ENCODE measurements at regions not wholly inside any gene's neighbourhood (a gene's known extent, or its start where the extent isn't known, plus 50 kb on each side); places are given as distances from the start of the nearest gene placed in this dataset.

DNA sequence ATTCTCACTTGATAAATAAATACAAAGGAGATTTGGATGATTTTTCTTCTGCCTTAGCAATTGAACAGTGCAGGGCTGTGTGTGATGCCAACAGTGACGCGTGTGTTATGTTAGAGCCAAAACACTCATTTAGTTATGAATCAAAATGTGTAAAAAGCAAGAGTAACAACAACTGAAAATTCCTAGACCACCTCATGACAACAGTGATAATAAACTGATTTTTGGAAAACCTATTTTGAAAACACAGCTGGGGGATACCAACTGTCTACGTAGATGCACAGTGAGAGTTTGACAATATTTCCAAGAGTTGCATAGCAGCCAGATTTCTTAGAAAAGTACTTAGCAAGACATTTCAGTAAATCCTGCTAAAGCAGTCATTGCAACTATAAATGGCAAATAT lies 323.9 kb downstream of the GALR1 start:
- no peak for DNase-seq (ENCODE audit: low spot score)

DNA sequence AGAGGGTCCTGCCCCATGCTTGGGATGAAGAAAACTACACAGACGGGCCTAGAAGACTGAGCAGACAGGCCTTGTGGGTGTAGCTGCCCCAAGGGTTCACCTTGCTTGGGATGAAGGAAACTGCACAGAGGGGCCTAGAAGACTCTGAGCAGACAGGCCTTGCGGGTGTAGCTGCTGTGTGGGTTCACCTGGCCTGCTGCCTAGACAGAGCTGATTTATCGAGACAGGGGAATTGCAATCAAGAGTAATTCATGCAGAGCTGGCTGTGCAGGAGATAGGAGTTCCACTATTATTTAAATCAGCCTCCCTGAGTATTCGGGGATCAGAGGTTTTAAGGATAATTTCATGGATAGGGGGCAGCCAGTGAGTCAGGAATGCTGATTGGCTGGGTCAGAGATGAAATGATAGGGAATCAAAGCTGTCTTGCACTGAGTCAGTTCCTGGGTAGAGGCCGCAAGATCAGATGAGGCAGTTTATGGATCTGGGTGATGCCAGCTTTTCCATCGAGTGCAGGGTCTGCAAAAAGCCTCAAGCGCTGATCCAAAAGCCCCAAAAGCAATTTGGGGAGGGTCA lies 341.4 kb downstream of the GALR1 start:
- no peak for DNase-seq (ENCODE audit: low spot score)

DNA sequence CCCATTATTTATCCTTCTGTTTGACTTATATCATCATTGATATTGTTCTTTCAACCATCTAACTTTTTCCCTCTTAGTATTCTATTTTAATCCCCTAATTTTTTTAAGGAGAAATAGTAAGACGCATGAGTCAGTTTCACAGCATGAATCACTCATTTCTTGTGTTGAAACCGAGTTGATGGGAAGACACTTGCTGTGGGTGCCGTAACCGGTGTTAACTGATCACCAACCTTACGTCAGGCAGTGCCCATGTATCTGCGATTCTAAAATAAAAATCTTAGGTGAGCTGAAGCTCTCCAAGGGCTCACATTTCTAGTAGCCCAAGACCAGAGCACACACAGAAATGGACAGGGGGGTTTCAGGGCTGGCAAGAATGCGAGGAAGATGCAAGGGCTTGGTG lies 348.1 kb downstream of the GALR1 start:
- DNase-seq (ENCODE audit: low spot score), result no peak

DNA sequence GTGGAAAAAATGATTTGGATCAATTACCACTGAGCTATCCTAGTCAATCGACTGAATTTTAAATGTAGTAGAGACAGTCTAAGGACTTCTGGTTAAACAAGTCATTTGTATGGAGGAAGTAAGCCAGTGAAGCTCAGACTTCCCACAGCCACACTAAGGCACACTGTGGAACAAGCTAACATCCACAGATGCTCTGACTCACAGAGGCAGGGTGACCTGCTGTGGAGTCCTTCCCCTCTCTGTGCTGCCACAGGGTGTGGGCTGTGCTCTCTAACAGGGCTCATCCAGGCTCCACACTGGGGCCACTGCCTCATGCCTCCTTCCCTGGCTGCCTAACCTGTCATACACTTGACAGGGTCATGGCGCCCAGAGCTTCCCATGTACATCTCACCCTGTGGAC lies 351.0 kb downstream of the GALR1 start:
- no peak for DNase-seq (ENCODE audit: low spot score)

DNA sequence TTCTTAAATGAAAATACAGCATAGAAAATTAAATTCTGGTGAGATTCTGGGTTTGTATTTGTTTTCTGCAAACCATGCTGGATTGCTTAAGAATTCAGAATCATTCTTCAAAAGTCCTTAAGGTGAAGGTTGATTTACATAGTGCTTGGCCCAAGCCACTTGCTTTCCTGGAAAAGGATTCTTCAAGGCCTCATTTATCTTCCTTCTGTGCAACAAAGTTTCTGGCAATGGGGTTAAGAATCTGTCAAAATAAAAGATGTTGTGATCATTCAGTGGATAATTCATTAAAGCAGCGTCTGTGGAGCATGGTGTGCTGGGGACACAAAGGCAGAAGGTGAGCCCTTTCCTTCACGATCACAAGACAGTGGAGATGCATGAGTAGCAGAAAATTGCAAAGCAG lies 351.9 kb downstream of the GALR1 start:
- DNase-seq (ENCODE audit: low spot score), result no peak

DNA sequence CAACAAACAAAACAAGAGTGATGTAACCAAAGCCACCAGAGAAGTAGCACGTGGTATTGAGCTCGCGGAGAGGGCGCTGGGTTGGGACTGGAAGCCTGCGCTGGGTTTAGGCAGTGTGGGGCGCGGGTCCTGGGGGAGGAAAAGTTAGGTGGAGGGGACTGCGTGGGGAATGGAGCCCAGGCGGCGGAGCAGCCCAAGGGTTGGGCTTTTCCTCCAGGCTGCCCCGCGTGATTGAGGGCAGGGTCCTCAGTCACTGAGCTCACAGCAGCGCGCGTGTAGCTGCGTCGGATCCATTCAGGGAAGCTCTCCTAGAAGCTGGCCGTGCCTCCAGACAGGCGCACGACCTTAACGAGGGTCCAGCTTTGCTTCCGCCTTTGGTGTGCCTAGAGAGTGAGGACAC lies 357.4 kb downstream of the GALR1 start:
- no peak for DNase-seq (ENCODE audit: low spot score)

DNA sequence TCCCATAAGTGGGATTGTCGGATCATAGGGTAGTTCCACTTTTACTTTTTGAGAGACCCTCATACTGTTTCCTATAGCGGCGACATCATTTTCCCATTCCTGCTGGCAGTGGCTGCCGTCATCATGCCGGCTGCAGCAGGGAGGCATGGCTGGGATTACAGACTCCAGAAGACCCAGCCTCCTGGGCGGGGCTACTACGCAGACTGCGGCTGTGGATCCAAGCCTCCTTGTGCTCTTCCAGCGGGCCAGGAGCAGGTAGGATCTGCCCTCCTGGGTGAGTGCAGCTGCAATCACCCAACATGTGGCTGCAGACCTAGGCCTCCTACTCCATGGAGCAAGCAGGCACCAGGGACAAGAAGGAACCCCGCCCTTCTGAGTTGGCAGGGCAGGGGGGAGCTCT lies 359.2 kb downstream of the GALR1 start:
- DNase-seq (ENCODE audit: low spot score), result no peak

DNA sequence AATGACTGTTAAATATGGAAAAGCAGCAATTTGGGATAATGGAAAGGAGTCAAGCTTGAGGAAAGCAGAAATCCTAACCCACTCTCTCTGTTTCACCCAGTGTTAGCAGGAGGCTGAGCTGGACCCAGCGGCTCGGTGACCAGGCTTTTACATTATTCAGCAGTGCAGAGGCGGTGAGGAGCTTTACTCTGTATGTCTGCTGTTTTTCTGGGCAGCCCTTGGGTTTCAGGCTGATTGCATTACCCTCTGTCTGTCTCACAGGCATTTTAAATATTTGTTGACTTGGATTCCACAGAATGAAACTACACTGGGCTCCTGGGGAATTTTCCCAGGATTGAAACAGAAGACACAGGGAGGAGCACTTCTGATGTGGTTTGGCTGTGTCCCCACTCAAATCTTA lies 368.0 kb downstream of the GALR1 start:
- DNase-seq (ENCODE audit: low spot score), result no peak

DNA sequence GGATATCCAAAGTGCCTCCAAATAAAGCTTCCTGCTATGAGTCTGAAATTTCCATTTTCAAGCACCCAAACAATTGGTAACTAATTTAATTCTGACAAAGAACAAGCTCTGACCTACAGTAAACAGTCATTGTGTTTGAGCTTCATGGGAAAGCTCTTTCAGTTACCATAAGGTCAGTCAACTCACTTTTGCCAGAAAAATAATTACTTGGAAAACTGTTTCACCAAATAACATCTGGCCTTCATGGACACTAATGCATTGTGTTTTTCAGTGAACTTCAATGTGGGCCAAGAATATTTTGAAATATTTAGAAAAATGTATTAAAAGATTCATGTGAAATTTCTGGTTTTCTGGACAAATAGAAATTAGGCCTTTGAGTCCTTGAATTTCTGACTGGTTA lies 369.9 kb downstream of the GALR1 start:
- no peak for DNase-seq (ENCODE audit: low spot score)

DNA sequence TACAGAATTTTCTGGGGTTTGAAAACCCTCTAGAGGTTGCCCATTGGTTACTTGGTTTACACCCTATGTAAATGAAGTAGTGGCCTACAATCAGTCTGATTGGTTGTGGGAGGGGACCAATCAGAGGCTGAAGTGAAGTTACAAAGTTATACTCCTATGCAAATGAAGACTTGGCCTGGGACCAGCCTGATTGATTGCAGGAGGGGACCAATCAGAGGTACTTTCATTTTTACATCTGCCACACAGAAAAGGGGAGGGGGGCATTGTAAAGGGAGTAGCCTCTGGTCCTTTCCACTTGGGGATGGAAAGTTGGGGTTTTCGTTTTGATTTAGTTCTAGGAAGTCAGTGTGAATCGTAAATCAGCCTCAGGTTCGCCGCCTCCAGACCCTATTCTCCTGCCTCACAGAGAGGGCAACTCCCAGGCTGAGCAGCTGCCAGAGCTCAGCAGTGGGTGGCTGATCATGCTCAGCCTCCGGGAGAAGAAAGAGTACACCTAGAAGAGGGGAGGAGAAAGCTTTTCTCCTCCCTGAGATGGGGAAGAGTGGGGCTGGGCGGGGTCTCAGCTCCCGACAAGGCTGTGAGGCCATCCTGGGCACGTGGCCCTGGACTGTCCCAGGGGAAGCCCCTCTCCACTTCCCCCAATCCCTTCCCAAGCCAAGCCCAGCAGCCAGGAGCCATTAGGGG lies 372.5 kb downstream of the GALR1 start:
- DNase-seq (ENCODE audit: low spot score), result no peak

DNA sequence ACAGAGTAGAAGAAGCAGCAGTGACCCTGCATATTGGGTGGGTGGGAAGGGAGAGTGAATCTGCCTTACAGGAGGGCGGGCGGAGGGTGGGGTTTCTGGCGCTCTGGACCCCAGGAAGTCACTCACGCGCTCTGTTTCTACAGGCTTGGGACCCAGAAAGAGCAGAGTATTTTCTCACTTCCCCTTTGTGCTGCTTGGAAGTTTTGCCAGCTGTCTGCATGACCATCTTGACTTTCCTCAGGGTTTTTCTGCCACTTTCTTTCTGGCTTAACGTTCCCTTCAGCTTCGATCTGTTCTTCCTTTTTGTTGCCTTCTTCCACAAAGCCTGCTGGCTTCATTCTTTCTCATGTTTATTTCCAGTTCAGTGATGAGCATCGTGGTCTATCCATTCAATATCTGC lies 383.1 kb downstream of the GALR1 start:
- no peak for DNase-seq (ENCODE audit: low spot score)

DNA sequence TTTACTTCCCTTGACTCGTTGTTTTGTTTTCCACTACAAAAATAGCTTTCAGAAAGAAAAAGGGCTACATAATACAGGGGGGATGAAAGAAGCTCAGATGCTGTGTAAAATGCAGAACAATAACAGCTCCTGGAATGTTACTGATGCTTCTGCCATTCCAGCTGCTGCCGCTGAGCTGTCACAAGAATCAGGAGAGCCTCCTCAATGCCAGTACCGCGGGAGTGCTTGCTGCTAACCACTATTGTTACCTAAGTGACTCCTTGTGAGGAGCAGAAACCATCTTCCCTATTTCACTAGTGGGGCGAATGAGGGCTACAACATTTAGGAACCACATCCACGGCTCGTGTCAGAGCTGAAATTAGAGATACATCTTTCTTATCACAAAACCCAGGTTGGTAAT lies 384.8 kb downstream of the GALR1 start:
- DNase-seq (ENCODE audit: low spot score), result no peak

DNA sequence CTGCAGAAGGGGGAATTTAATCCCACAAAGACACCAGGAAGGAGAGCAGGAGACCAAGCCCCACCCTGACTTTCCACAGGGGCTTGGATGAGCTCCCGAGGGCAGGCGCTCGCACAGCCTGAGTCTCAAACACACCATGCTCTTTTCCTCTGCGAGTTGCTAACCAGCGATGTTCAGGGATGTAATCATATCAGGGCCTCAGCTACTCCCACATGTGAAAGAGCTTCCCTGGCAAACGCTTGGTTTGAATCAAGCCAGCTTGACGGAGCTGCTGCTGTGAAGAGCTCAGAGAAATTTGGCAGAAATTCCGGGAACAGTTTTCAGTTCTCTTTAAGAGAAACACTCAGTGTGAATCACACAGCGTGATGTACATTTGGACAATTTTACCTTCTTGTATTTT lies 385.8 kb downstream of the GALR1 start:
- DNase-seq (ENCODE audit: low spot score), result no peak

DNA sequence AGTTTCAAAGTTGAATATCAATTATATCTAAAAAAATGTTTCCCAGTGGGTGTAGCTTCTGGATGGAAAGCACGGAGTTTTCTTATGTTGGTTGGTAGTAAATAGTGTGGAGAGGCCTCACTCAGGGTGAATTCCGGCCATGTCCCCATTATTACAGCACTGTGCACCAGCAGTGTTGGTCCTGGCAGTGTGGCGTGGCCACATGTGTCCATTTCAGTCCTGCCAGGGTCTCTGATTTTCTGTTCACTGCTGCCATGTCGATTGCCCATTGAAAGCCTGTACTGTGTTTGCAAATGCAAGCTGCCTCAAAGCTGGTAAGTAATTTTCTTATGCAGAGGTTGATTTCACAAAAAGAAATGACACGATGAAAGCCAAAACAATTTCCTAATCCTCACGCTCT lies 386.2 kb downstream of the GALR1 start:
- no peak for DNase-seq (ENCODE audit: low spot score)

DNA sequence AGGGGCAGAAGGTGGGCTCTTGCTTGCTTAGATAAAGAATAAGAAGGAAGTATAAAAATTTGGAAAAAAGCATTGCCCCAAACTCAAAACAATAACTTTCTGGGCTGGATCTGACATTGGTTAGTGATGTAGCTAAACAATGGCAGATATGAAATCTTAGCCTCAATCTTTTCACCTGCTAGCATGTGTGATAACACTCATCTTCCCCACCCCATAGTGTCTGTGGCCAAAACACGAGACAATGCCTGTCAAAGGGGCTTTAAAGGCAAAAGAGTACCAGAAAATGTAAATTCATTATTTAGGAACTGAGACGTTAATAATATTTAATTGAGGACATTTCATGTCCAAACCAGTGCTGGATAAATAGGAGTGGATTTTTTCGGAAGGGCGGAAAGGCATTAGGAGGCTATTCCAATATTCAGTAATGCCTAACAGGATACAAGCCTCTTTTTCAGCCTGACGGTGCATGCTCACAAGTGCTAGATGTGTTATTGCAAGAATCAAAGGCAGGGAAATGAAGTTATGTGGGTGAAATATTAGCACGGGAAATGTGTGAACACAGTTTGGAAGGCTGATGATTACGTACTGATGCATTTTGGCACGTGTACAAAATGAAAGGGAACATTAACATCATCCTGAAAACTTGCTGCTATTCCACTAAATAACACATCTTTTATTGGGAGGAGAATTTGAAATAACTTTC lies 395.7 kb downstream of the GALR1 start:
- DNase-seq (ENCODE audit: low spot score), result no peak

DNA sequence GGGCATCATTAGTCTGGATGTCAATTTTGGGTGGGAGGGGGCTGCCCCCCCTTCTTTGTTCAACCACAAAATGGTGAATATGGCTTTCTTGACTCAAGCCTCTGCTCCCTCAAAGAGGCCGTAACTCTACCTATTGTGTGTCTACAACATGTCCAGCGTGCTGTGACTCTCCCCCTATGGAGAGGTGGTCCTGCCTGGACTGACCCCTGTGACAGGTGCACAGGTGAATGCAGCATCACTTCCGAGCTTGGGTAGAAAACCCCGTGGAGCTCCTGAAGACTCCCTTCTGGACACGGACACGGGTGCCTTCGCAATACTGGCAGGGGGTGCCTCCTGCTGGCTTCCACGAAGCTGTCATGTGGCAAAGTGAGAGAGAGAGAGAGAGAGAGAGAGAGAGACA lies 397.8 kb downstream of the GALR1 start:
- DNase-seq (ENCODE audit: low spot score), result no peak

DNA sequence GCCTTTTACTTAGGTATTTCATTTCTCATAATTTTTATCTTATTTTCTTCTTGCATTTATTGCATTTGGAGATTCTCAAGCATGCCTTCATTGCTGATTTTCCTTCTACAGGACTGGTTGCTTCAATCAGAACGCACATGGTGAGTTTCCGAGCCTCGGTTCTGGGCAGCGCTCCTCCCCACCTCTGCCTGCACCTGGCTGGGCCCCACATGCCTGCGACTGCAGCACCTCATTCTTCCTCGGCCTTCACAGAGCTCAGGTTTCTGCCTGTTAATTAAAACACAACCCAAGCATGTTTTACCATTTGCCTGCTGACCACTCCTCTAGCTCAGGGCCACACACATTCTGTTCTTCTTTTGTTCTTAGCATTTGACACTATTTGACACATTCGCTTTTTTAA lies 398.8 kb downstream of the GALR1 start:
- DNase-seq (ENCODE audit: low spot score), result no peak

DNA sequence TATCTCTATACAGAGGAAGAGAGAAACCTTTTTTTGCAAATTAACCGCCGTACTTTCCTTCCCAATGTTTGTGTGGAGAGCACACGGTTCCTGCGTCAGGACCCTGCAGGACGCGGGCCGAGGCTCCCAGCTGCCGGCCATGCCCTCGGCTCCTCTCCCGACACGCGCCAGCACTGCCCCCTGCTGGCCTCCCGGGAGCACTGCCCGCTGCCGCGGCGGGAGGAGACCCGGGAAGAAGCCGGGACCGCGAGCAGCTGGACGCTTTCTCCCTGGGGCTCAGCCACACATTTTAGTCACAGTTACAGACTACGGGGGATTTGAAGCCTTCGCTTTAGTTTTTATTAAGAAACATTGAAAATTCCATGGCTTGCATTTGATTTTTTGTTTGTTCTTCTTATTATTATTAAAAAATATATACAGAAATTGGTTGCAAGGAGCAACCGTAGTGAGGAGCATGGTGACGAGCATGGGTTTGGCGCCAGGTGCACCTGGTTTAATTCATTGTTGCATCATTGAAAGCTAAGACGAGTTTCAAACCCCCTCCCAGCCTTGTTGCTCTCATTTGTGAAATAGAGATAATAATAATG lies 401.2 kb downstream of the GALR1 start:
- peak; percentile 88 for DNase-seq (ENCODE audit: low spot score)

DNA sequence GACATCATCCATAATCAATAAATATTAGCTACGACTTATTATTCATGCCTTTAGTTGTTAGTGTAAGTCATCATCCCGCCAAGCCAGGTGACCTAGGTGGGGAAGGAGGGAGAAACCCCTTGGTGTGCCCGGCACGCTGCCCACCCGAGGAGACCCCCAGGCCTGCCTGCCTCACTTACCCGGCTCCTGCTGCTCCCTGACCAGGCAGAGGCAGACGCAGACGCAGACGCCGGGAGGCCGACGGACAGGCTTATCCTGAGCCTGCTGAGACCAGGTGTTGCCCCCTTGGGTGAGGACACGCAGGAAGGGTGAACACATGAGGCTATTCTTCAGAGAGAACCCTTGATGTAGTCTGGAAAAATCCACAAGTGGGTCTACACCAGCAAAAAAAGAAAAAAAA lies 401.8 kb downstream of the GALR1 start:
- DNase-seq (ENCODE audit: low spot score), result no peak

DNA sequence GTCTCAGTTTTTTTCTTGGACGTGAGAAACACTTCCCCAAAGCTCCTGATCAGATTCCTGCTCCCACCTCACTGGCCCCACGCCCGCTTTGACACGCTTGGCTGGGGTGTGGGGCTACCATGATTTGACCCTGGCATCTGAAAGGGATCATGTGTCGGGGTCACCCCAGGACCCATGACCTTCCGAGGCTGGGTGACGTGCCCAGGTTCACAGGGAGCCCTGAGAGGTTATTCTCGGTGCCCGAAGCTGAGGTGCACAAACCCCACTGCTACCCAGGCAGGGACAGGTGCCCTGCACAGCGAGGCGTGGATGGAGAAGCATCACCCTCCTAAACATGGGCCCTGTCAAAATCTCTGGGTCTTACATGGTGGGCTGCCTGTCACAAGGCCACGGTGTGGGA lies 404.1 kb downstream of the GALR1 start:
- no peak for DNase-seq (ENCODE audit: low spot score)

DNA sequence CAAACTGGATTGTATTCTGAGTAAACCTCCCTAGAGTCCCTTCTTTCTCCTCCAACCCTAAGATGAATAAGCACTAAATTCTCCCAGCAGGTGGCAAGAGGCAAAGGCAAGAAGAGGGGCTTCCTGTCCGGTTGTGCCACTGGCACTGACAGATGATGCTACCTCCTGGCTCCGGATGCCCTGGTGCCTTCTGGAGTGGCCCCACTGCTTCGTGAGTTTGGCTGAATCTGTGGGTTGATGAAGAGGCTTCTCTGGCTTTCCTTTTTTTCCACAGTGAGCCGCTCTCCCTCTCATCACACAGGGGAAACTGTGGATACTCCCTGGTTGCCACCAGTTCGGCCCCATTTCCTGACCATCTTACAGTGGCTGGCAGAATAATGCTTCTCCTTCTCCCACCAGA lies 404.7 kb downstream of the GALR1 start:
- DNase-seq (ENCODE audit: low spot score), result no peak

DNA sequence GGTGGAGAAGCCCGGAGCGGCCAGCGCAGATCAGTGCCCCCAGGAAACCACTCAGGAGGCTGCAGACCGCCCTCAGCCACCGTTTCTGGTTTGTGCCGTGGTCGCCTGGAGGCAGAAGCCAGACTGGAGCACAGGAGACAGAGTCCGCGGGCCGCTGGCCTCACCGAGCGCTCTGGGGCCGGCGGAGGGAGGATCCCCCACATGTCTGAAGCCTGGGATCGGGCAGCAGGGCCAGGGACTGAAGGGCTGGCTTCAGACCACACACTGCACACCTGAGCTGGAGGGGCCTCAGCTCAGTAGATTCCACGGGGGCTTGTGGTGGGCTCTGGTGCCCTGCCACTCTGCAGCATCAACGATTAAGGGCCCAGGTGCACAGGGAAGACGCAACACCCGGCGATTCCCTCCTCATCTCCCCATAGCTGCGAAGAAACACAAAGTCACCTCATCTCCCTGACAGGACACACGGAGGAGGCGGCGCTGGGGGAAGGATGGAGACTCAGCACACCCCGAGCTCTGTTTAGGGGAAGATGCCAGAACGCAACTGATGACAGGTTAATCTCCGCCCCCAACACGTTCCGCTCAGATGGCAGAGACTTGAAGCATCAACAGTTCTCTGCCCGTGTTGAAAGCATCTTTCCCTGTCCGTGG lies 408.1 kb downstream of the GALR1 start:
- no peak for DNase-seq (ENCODE audit: low spot score)

DNA sequence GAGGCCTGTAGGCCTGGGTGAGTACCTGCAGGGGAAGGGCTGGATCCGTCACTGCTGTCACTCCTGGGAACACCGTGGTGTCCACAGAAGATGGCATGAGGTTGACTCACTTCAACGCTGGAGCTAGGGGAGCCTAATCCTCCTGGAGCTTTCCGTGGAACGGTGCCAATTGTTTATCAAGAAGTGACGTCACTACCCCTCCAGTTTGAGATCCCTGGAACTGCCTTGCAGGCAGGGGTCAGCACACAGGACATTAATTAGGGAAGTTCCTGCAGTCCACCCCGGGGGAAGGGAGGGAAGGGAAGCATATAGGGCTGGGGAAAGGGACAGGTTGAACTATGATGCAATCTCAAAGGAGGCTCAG lies 408.6 kb downstream of the GALR1 start:
- no peak for DNase-seq (ENCODE audit: low spot score)
